HCT116 (cell line): ENCODE measurements at regions not wholly inside any gene's neighbourhood (a gene's known extent, or its start where the extent isn't known, plus 50 kb on each side); places are given as distances from the start of the nearest gene placed in this dataset.

Experiments
- ATAC-seq: fragments of 200-7000 bp; cut with Tn5 transposase; 2 replicates; pipeline ENCODE4 v1.9.1; 2020; ENCODE audit warnings: mild to moderate bottlenecking, moderate library complexity
- BruUV-seq: library from RNA; stranded (reverse); fragments of 400-500 nt; replicated peaks from 2 replicates; lab custom pipeline; 2021; lab: Mats Ljungman, UMichigan
- CTCF ChIA-PET: fragments of 300-600 bp; sonication (Branson Sonifier 250); formaldehyde crosslinking; loops from one replicate; lab custom pipeline; 2021; ENCODE audit warnings: antibody characterized with exemption; lab: Charles Lee
- POLR2A ChIA-PET: fragments of 300-600, 350-600 bp; sonication (Branson Sonifier 250); formaldehyde crosslinking; loops from one replicate; lab custom pipeline; 2021; ENCODE audit warnings: antibody characterized with exemption; lab: Charles Lee
- RAD21 ChIA-PET, 2 experiments: fragments of 300-600 bp; sonication (Branson Sonifier 250); formaldehyde crosslinking; loops; one replicate each; lab custom pipeline; 2023; ENCODE audit warnings: low total read pairs in 2 of 2; ENCODE audit not compliant: uncharacterized antibody in 2 of 2, unreplicated experiment in 2 of 2, low non-redundant PET in 1 of 2; lab: Charles Lee
- DNase-seq: peaks from one replicate; pipeline ENCODE4 v3.0.0-alpha.2; 2010; ENCODE audit warnings: low read depth, low spot score
- H2AFZ ChIP-seq: fragments of 200-600 bp; shearing (Covaris generic), sonication (generic); 2 replicates; pipeline ENCODE4 v1.6.1; 2017; ENCODE audit warnings: low read depth, mixed run types, mixed read lengths, antibody characterized with exemption, low read length; ENCODE audit not compliant: poor library complexity, severe bottlenecking
- H3K27ac ChIP-seq: 2 replicates; pipeline ENCODE4 v1.5.1; 2012; ENCODE audit warnings: low read depth, low read length
- H3K27me3 ChIP-seq: fragments of 200-600 bp; sonication (generic); 2 replicates; pipeline ENCODE4 v1.6.1; 2016; ENCODE audit warnings: mixed run types, low read length, mixed read lengths; ENCODE audit not compliant: insufficient read depth
- H3K36me3 ChIP-seq, 2 experiments: fragments of 200-500 bp in 1 of 2; fragments of 200-600 bp in 1 of 2; sonication (Bioruptor generic) in 1 of 2; sonication (generic) in 1 of 2; 2 replicates each; pipeline versions ENCODE4 v1.5.1 to v1.6.1; 2014 to 2016; ENCODE audit warnings: low read length in 2 of 2, inconsistent platforms in 1 of 2, mixed read lengths in 1 of 2, mixed run types in 1 of 2; ENCODE audit not compliant: insufficient read depth in 2 of 2, control insufficient read depth in 1 of 2
- H3K4me1 ChIP-seq, 2 experiments: fragments of 200-600 bp in 1 of 2; sonication (generic) in 1 of 2; 2 replicates each; pipeline versions ENCODE4 v1.5.1 to v1.6.1; 2012 to 2017; ENCODE audit warnings: low read length in 2 of 2, inconsistent platforms in 1 of 2, mild to moderate bottlenecking in 1 of 2, mixed read lengths in 1 of 2, mixed run types in 1 of 2, moderate library complexity in 1 of 2; ENCODE audit not compliant: insufficient read depth in 2 of 2, control insufficient read depth in 1 of 2
- H3K4me2 ChIP-seq: fragments of 200-600 bp; sonication (generic); 2 replicates; pipeline ENCODE4 v1.6.1; 2017; ENCODE audit warnings: mixed run types, low read length, mixed read lengths
- H3K4me3 ChIP-seq, 2 experiments: fragments of 200-600 bp in 1 of 2; sonication (generic) in 1 of 2; replicated peaks in 1 of 2; 2 replicates each; pipeline ENCODE4 v1.5.1; 2011 to 2016; ENCODE audit warnings: low read length in 2 of 2, control low read depth in 1 of 2, low read depth in 1 of 2, mild to moderate bottlenecking in 1 of 2, mixed read lengths in 1 of 2, mixed run types in 1 of 2
- H3K79me2 ChIP-seq: fragments of 200-600 bp; sonication (generic); 2 replicates; pipeline ENCODE4 v1.6.1; 2017; ENCODE audit warnings: mild to moderate bottlenecking, mixed run types, low read length, moderate library complexity, mixed read lengths; ENCODE audit not compliant: insufficient read depth
- H3K9ac ChIP-seq: fragments of 200-600 bp; sonication (generic); 2 replicates; pipeline ENCODE4 v1.6.1; 2016; ENCODE audit warnings: low read length, mixed read lengths
- H3K9me2 ChIP-seq: fragments of 200-600 bp; sonication (generic), shearing (Covaris generic); 2 replicates; pipeline ENCODE4 v1.6.1; 2017; ENCODE audit warnings: mixed run types, mild to moderate bottlenecking, moderate library complexity; ENCODE audit not compliant: insufficient read depth
- H3K9me3 ChIP-seq, 2 experiments: fragments of 200-500 bp in 1 of 2; fragments of 200-600 bp in 1 of 2; sonication (Bioruptor generic) in 1 of 2; sonication (generic) in 1 of 2; 2 replicates each; pipeline ENCODE4 v1.6.1; 2014 to 2017; ENCODE audit warnings: low read length in 2 of 2, mixed read lengths in 2 of 2, inconsistent platforms in 1 of 2, low read depth in 1 of 2, mild to moderate bottlenecking in 1 of 2, mixed run types in 1 of 2, moderate library complexity in 1 of 2; ENCODE audit not compliant: control insufficient read depth in 1 of 2, insufficient read depth in 1 of 2
- H4K20me1 ChIP-seq: fragments of 200-600 bp; sonication (generic), shearing (Covaris generic); 2 replicates; pipeline ENCODE4 v1.6.1; 2017; ENCODE audit warnings: mixed run types, mild to moderate bottlenecking, moderate library complexity; ENCODE audit not compliant: insufficient read depth
- ATF3 ChIP-seq: IDR thresholded peaks from 2 replicates; pipeline ENCODE4 v1.6.1; 2012
- CBX3 ChIP-seq: IDR thresholded peaks from 2 replicates; pipeline ENCODE4 v1.6.1; 2012; ENCODE audit warnings: low read depth
- CEBPB ChIP-seq: IDR thresholded peaks from 2 replicates; pipeline ENCODE4 v1.6.1; 2012; ENCODE audit warnings: low read depth
- EZH2 ChIP-seq: fragments of 200-600 bp; sonication (generic); IDR thresholded peaks from 2 replicates; pipeline ENCODE4 v1.6.1; 2017; ENCODE audit warnings: antibody characterized with exemption, mixed run types
- JUND ChIP-seq: IDR thresholded peaks from 2 replicates; pipeline ENCODE4 v1.6.1; 2012
- MAX ChIP-seq: IDR thresholded peaks from 2 replicates; pipeline ENCODE4 v1.6.1; 2012
- RAD21 ChIP-seq: IDR thresholded peaks from 2 replicates; pipeline ENCODE4 v1.6.1; 2012; ENCODE audit warnings: low read depth, mild to moderate bottlenecking
- SIN3A ChIP-seq: IDR thresholded peaks from 2 replicates; pipeline ENCODE4 v1.6.1; 2012; ENCODE audit warnings: low read depth
- intact Hi-C: fragments of 100-400 bp; cut with micrococcal nuclease; formaldehyde crosslinking; loops from 2 replicates; pipeline ENCODE4 v1.10.0; 2022

- DNase-seq, result no peak
- H3K27me3 ChIP-seq, result no peaks in the 10 kb centered on the region
- H3K27ac ChIP-seq, result no peak overlapping the region
- ChIA-PET RAD21 (no interaction called here), CTCF (no interaction called here), POLR2A (no interaction called here)
- H3K79me2 ChIP-seq, result no peaks in the 10 kb centered on the region
- BruUV-seq, result no TSS peak
- H3K36me3 ChIP-seq, result no peaks in the 10 kb centered on the region
- H3K4me1 ChIP-seq, result no peaks in the 10 kb centered on the region
- H3K4me3 ChIP-seq, result no peak overlapping the region
- intact Hi-C loops, result no loop called here
- TF ChIP-seq EZH2 (no peak), MAX (no peak), ATF3 (no peak), SIN3A (no peak), CBX3 (no peak), CEBPB (no peak)
- H3K4me2 ChIP-seq, result no peak overlapping the region
- H3K9me2 ChIP-seq, result no peaks in the 10 kb centered on the region
- no peak overlapping the region for H2AFZ ChIP-seq
- no peak for ATAC-seq
- no peak overlapping the region for H3K9ac ChIP-seq
- H3K9me3 ChIP-seq, result 0 out of 4 replicates have a peak, but pooled peaks cover 0 to 3% of the 10 kb centered on the region in 2 experiments
- H4K20me1 ChIP-seq, result no peaks in the 10 kb centered on the region
Observed at GRCh38 chr13:68254151-68254550, 1024.0 kb upstream of the PCDH9 start.

DNA sequence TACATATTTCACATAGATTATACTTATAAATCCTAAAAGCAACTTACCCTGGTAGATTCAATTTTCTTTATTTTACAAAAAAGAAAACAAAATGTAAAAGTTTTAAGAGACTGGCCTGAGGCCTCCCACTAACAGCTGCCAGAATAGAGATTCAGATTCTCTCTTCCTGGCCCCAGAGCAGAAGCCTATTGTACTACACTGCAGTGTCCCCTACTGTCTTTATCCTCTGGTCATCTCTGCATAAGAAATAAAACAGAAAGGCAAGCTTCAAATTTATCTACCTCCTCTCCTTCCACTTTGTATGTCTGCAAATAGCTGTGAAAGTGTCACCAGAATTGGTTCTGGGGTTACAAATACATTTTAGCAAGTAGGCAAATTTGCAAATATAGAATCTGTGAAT lies 1004.1 kb upstream of the PCDH9 start:
- POLR2A ChIA-PET, result no interaction called here
- no peaks in the 10 kb centered on the region for H3K36me3 ChIP-seq
- no peaks in the 10 kb centered on the region for H3K9me3 ChIP-seq
- TF ChIP-seq RAD21 (peak; percentile 32; the same call in 1 of the 2 replicates), JUND (no peak)
- TF ChIP-seq, all 23 proteins: peak for 1
- ATAC-seq, result no peak
- ChIA-PET CTCF (no interaction called here), RAD21 (no interaction called here)
- DNase-seq, result no peak
- no peaks in the 10 kb centered on the region for H4K20me1 ChIP-seq
- intact Hi-C loops, result no loop called here
- H3K9me2 ChIP-seq, result no peaks in the 10 kb centered on the region
- H3K9ac ChIP-seq, result no peak overlapping the region
- H3K27ac ChIP-seq, result no peak overlapping the region
- no peak overlapping the region for H3K4me2 ChIP-seq
- H3K4me1 ChIP-seq, result no peaks in the 10 kb centered on the region
- no TSS peak for BruUV-seq
- no peaks in the 10 kb centered on the region for H3K27me3 ChIP-seq
- no peak overlapping the region for H2AFZ ChIP-seq
- H3K4me3 ChIP-seq, result no peak overlapping the region
- no peaks in the 10 kb centered on the region for H3K79me2 ChIP-seq
